Mammary epithelial cell (primary cell): ENCODE measurements at regions not wholly inside any gene's neighbourhood (a gene's known extent, or its start where the extent isn't known, plus 50 kb on each side); places are given as distances from the start of the nearest gene placed in this dataset.

ENCODE experiments used
- CTCF ChIP-seq, 2 donors: IDR thresholded peaks in 1 of 2; conservative IDR thresholded peaks in 1 of 2; 2 replicates each; pipeline ENCODE4 v1.5.1; 2011 to 2012; ENCODE audit warnings: inconsistent platforms in 2 of 2, low read length in 2 of 2, mild to moderate bottlenecking in 2 of 2, control low read depth in 1 of 2, low read depth in 1 of 2; ENCODE audit not compliant: insufficient read depth in 1 of 2; ENCODE audit errors: extremely low read depth in 1 of 2
- EZH2 ChIP-seq: IDR thresholded peaks from 2 replicates; pipeline ENCODE4 v1.6.1; 2012; ENCODE audit warnings: low read length, inconsistent platforms, borderline replicate concordance

GRCh38 chr16:6106061-6106460 lies 1008.5 kb upstream of the EEF2KMT start:
- TF ChIP-seq CTCF (conservative IDR thresholded peaks at IDR 0.05 in 1 of 2, IDR thresholded peaks at IDR 0.05 in 1 of 2; ENCODE audit: extremely low read depth in 1 of 2, insufficient read depth in 1 of 2, low read depth in 1 of 2, low read length in 2 of 2) (no peak), EZH2 (no peak)
